HCT116 (cell line): ENCODE measurements at regions not wholly inside any gene's neighbourhood (a gene's known extent, or its start where the extent isn't known, plus 50 kb on each side); places are given as distances from the start of the nearest gene placed in this dataset.

Experiments
- ATAC-seq: fragments of 200-7000 bp; cut with Tn5 transposase; 2 replicates; pipeline ENCODE4 v1.9.1; 2020; ENCODE audit warnings: mild to moderate bottlenecking, moderate library complexity
- BruUV-seq: library from RNA; stranded (reverse); fragments of 400-500 nt; replicated peaks from 2 replicates; lab custom pipeline; 2021; lab: Mats Ljungman, UMichigan
- CTCF ChIA-PET: fragments of 300-600 bp; sonication (Branson Sonifier 250); formaldehyde crosslinking; loops from one replicate; lab custom pipeline; 2021; ENCODE audit warnings: antibody characterized with exemption; lab: Charles Lee
- POLR2A ChIA-PET: fragments of 300-600, 350-600 bp; sonication (Branson Sonifier 250); formaldehyde crosslinking; loops from one replicate; lab custom pipeline; 2021; ENCODE audit warnings: antibody characterized with exemption; lab: Charles Lee
- RAD21 ChIA-PET, 2 experiments: fragments of 300-600 bp; sonication (Branson Sonifier 250); formaldehyde crosslinking; loops; one replicate each; lab custom pipeline; 2023; ENCODE audit warnings: low total read pairs in 2 of 2; ENCODE audit not compliant: uncharacterized antibody in 2 of 2, unreplicated experiment in 2 of 2, low non-redundant PET in 1 of 2; lab: Charles Lee
- DNase-seq: peaks from one replicate; pipeline ENCODE4 v3.0.0-alpha.2; 2010; ENCODE audit warnings: low read depth, low spot score
- H2AFZ ChIP-seq: fragments of 200-600 bp; shearing (Covaris generic), sonication (generic); 2 replicates; pipeline ENCODE4 v1.6.1; 2017; ENCODE audit warnings: low read depth, mixed run types, mixed read lengths, antibody characterized with exemption, low read length; ENCODE audit not compliant: poor library complexity, severe bottlenecking
- H3K27ac ChIP-seq: 2 replicates; pipeline ENCODE4 v1.5.1; 2012; ENCODE audit warnings: low read depth, low read length
- H3K27me3 ChIP-seq: fragments of 200-600 bp; sonication (generic); 2 replicates; pipeline ENCODE4 v1.6.1; 2016; ENCODE audit warnings: mixed run types, low read length, mixed read lengths; ENCODE audit not compliant: insufficient read depth
- H3K36me3 ChIP-seq, 2 experiments: fragments of 200-500 bp in 1 of 2; fragments of 200-600 bp in 1 of 2; sonication (Bioruptor generic) in 1 of 2; sonication (generic) in 1 of 2; 2 replicates each; pipeline versions ENCODE4 v1.5.1 to v1.6.1; 2014 to 2016; ENCODE audit warnings: low read length in 2 of 2, inconsistent platforms in 1 of 2, mixed read lengths in 1 of 2, mixed run types in 1 of 2; ENCODE audit not compliant: insufficient read depth in 2 of 2, control insufficient read depth in 1 of 2
- H3K4me1 ChIP-seq, 2 experiments: fragments of 200-600 bp in 1 of 2; sonication (generic) in 1 of 2; 2 replicates each; pipeline versions ENCODE4 v1.5.1 to v1.6.1; 2012 to 2017; ENCODE audit warnings: low read length in 2 of 2, inconsistent platforms in 1 of 2, mild to moderate bottlenecking in 1 of 2, mixed read lengths in 1 of 2, mixed run types in 1 of 2, moderate library complexity in 1 of 2; ENCODE audit not compliant: insufficient read depth in 2 of 2, control insufficient read depth in 1 of 2
- H3K4me2 ChIP-seq: fragments of 200-600 bp; sonication (generic); 2 replicates; pipeline ENCODE4 v1.6.1; 2017; ENCODE audit warnings: mixed run types, low read length, mixed read lengths
- H3K4me3 ChIP-seq, 2 experiments: fragments of 200-600 bp in 1 of 2; sonication (generic) in 1 of 2; replicated peaks in 1 of 2; 2 replicates each; pipeline ENCODE4 v1.5.1; 2011 to 2016; ENCODE audit warnings: low read length in 2 of 2, control low read depth in 1 of 2, low read depth in 1 of 2, mild to moderate bottlenecking in 1 of 2, mixed read lengths in 1 of 2, mixed run types in 1 of 2
- H3K79me2 ChIP-seq: fragments of 200-600 bp; sonication (generic); 2 replicates; pipeline ENCODE4 v1.6.1; 2017; ENCODE audit warnings: mild to moderate bottlenecking, mixed run types, low read length, moderate library complexity, mixed read lengths; ENCODE audit not compliant: insufficient read depth
- H3K9ac ChIP-seq: fragments of 200-600 bp; sonication (generic); 2 replicates; pipeline ENCODE4 v1.6.1; 2016; ENCODE audit warnings: low read length, mixed read lengths
- H3K9me2 ChIP-seq: fragments of 200-600 bp; sonication (generic), shearing (Covaris generic); 2 replicates; pipeline ENCODE4 v1.6.1; 2017; ENCODE audit warnings: mixed run types, mild to moderate bottlenecking, moderate library complexity; ENCODE audit not compliant: insufficient read depth
- H3K9me3 ChIP-seq, 2 experiments: fragments of 200-500 bp in 1 of 2; fragments of 200-600 bp in 1 of 2; sonication (Bioruptor generic) in 1 of 2; sonication (generic) in 1 of 2; 2 replicates each; pipeline ENCODE4 v1.6.1; 2014 to 2017; ENCODE audit warnings: low read length in 2 of 2, mixed read lengths in 2 of 2, inconsistent platforms in 1 of 2, low read depth in 1 of 2, mild to moderate bottlenecking in 1 of 2, mixed run types in 1 of 2, moderate library complexity in 1 of 2; ENCODE audit not compliant: control insufficient read depth in 1 of 2, insufficient read depth in 1 of 2
- H4K20me1 ChIP-seq: fragments of 200-600 bp; sonication (generic), shearing (Covaris generic); 2 replicates; pipeline ENCODE4 v1.6.1; 2017; ENCODE audit warnings: mixed run types, mild to moderate bottlenecking, moderate library complexity; ENCODE audit not compliant: insufficient read depth
- CBX3 ChIP-seq: IDR thresholded peaks from 2 replicates; pipeline ENCODE4 v1.6.1; 2012; ENCODE audit warnings: low read depth
- CEBPB ChIP-seq: IDR thresholded peaks from 2 replicates; pipeline ENCODE4 v1.6.1; 2012; ENCODE audit warnings: low read depth
- EGR1 ChIP-seq: IDR thresholded peaks from 2 replicates; pipeline ENCODE4 v1.6.1; 2012; ENCODE audit warnings: low read depth
- EZH2 ChIP-seq: fragments of 200-600 bp; sonication (generic); IDR thresholded peaks from 2 replicates; pipeline ENCODE4 v1.6.1; 2017; ENCODE audit warnings: antibody characterized with exemption, mixed run types
- FOSL1 ChIP-seq: IDR thresholded peaks from 2 replicates; pipeline ENCODE4 v1.6.1; 2012; ENCODE audit warnings: low read depth
- SP1 ChIP-seq: IDR thresholded peaks from 2 replicates; pipeline ENCODE4 v1.6.1; 2012; ENCODE audit warnings: low read depth
- TCF7L2 ChIP-seq: IDR thresholded peaks from 2 replicates; pipeline ENCODE4 v1.7.0; 2011; ENCODE audit warnings: borderline replicate concordance, inconsistent platforms; ENCODE audit not compliant: insufficient read depth, insufficient read length; ENCODE audit errors: extremely low read depth
- ZFX ChIP-seq: fragments of 450-650 bp; IDR thresholded peaks from 2 replicates; pipeline ENCODE4 v1.6.1; 2017
- ZNF274 ChIP-seq: fragments of 200-500 bp; sonication (Bioruptor generic); IDR thresholded peaks from 2 replicates; pipeline ENCODE4 v1.6.1; 2014; ENCODE audit warnings: mild to moderate bottlenecking, low read depth, low read length, inconsistent platforms
- intact Hi-C: fragments of 100-400 bp; cut with micrococcal nuclease; formaldehyde crosslinking; loops from 2 replicates; pipeline ENCODE4 v1.10.0; 2022
- TF ChIP-seq, protein P1 (sequence below), 3 experiments: fragments of 200-600 bp in 1 of 3; sonication (generic) in 1 of 3; IDR thresholded peaks in 2 of 3; conservative IDR thresholded peaks in 1 of 3; 2 replicates each; pipeline ENCODE4 v1.5.1; 2012 to 2017; ENCODE audit warnings: low read depth in 2 of 3, low read length in 2 of 3, antibody characterized with exemption in 1 of 3, borderline replicate concordance in 1 of 3, control low read depth in 1 of 3, mild to moderate bottlenecking in 1 of 3, mixed read lengths in 1 of 3, mixed run types in 1 of 3, moderate library complexity in 1 of 3; ENCODE audit not compliant: insufficient read depth in 1 of 3
- TF ChIP-seq, protein P2 (sequence below): IDR thresholded peaks from 2 replicates; pipeline ENCODE4 v1.6.1; 2012; ENCODE audit warnings: low read depth
- TF ChIP-seq, protein P3 (sequence below): IDR thresholded peaks from 2 replicates; pipeline ENCODE4 v1.6.1; 2012
- TF ChIP-seq, protein P4 (sequence below): IDR thresholded peaks from 2 replicates; pipeline ENCODE4 v1.6.1; 2011; ENCODE audit warnings: mild to moderate bottlenecking, low read length, moderate library complexity; ENCODE audit not compliant: insufficient replicate concordance; ENCODE audit errors: extremely low read depth

DNA sequence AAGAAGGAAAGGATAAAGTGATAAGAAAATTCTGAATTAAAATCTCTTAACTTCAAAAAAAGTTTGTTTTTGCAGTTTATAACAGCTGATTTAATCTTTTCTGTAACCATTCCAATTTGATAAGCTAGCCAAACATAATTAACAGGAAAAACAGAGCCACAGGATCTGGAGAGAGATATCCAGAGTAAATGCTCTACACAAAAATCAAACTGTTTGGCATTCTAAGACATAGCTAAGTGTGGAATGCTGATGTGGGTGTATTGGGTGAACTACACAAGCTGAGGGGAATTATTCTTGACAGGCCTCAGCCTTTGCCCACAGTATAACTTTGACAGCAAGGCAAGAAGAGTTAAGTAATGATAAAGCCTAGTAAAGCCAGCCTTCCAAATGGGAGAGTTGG lies 184.8 kb downstream of the GABRG1 start:
- H3K4me2 ChIP-seq = no peak overlapping the region
- ChIA-PET RAD21 (no interaction called here), POLR2A (no interaction called here), CTCF (no interaction called here)
- no peaks in the 10 kb centered on the region for H3K36me3 ChIP-seq
- no peak overlapping the region for H2AFZ ChIP-seq
- peaks cover 11 to 29% of the 10 kb centered on the region in 2 experiments; a peak in 3 of 4 replicates for H3K9me3 ChIP-seq
- no peaks in the 10 kb centered on the region for H3K27me3 ChIP-seq
- no TSS peak for BruUV-seq
- intact Hi-C loops = no loop called here
- H3K9ac ChIP-seq = no peak overlapping the region
- no peaks in the 10 kb centered on the region for H3K79me2 ChIP-seq
- no peaks in the 10 kb centered on the region for H3K4me1 ChIP-seq
- H4K20me1 ChIP-seq = no peaks in the 10 kb centered on the region
- no peaks in the 10 kb centered on the region for H3K9me2 ChIP-seq
- H3K27ac ChIP-seq = no peak overlapping the region
- no peak overlapping the region for H3K4me3 ChIP-seq
- no peak for TF ChIP-seq ZFX
- TF ChIP-seq, protein P1, sequence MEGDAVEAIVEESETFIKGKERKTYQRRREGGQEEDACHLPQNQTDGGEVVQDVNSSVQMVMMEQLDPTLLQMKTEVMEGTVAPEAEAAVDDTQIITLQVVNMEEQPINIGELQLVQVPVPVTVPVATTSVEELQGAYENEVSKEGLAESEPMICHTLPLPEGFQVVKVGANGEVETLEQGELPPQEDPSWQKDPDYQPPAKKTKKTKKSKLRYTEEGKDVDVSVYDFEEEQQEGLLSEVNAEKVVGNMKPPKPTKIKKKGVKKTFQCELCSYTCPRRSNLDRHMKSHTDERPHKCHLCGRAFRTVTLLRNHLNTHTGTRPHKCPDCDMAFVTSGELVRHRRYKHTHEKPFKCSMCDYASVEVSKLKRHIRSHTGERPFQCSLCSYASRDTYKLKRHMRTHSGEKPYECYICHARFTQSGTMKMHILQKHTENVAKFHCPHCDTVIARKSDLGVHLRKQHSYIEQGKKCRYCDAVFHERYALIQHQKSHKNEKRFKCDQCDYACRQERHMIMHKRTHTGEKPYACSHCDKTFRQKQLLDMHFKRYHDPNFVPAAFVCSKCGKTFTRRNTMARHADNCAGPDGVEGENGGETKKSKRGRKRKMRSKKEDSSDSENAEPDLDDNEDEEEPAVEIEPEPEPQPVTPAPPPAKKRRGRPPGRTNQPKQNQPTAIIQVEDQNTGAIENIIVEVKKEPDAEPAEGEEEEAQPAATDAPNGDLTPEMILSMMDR (IDR thresholded peaks at IDR 0.05 in 2 of 3, conservative IDR thresholded peaks at IDR 0.05 in 1 of 3; ENCODE audit: borderline replicate concordance in 1 of 3, insufficient read depth in 1 of 3, low read depth in 2 of 3, low read length in 2 of 3) = no peak
- TF ChIP-seq, protein P2, sequence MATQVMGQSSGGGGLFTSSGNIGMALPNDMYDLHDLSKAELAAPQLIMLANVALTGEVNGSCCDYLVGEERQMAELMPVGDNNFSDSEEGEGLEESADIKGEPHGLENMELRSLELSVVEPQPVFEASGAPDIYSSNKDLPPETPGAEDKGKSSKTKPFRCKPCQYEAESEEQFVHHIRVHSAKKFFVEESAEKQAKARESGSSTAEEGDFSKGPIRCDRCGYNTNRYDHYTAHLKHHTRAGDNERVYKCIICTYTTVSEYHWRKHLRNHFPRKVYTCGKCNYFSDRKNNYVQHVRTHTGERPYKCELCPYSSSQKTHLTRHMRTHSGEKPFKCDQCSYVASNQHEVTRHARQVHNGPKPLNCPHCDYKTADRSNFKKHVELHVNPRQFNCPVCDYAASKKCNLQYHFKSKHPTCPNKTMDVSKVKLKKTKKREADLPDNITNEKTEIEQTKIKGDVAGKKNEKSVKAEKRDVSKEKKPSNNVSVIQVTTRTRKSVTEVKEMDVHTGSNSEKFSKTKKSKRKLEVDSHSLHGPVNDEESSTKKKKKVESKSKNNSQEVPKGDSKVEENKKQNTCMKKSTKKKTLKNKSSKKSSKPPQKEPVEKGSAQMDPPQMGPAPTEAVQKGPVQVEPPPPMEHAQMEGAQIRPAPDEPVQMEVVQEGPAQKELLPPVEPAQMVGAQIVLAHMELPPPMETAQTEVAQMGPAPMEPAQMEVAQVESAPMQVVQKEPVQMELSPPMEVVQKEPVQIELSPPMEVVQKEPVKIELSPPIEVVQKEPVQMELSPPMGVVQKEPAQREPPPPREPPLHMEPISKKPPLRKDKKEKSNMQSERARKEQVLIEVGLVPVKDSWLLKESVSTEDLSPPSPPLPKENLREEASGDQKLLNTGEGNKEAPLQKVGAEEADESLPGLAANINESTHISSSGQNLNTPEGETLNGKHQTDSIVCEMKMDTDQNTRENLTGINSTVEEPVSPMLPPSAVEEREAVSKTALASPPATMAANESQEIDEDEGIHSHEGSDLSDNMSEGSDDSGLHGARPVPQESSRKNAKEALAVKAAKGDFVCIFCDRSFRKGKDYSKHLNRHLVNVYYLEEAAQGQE = no peak
- no peak for TF ChIP-seq TCF7L2
- TF ChIP-seq ZNF274 = no peak
- no peak for TF ChIP-seq EGR1
- TF ChIP-seq, protein P3, sequence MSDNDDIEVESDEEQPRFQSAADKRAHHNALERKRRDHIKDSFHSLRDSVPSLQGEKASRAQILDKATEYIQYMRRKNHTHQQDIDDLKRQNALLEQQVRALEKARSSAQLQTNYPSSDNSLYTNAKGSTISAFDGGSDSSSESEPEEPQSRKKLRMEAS = no peak
- TF ChIP-seq CEBPB = no peak
- no peak for TF ChIP-seq FOSL1
- no peak for TF ChIP-seq SP1
- TF ChIP-seq EZH2 = no peak
- TF ChIP-seq, protein P4, sequence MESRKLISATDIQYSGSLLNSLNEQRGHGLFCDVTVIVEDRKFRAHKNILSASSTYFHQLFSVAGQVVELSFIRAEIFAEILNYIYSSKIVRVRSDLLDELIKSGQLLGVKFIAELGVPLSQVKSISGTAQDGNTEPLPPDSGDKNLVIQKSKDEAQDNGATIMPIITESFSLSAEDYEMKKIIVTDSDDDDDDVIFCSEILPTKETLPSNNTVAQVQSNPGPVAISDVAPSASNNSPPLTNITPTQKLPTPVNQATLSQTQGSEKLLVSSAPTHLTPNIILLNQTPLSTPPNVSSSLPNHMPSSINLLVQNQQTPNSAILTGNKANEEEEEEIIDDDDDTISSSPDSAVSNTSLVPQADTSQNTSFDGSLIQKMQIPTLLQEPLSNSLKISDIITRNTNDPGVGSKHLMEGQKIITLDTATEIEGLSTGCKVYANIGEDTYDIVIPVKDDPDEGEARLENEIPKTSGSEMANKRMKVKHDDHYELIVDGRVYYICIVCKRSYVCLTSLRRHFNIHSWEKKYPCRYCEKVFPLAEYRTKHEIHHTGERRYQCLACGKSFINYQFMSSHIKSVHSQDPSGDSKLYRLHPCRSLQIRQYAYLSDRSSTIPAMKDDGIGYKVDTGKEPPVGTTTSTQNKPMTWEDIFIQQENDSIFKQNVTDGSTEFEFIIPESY = no peak
- no peak for TF ChIP-seq CBX3
- TF ChIP-seq, all 23 proteins: peak for 0
- ATAC-seq (no peak), DNase-seq (no peak)
